Stimulated activated CD8-positive, alpha-beta memory T cell treated with anti-CD3 and anti-CD28 coated beads, Interleukin-2, amount 100 ng/mL, for 48 hours (primary cell): ENCODE measurements at regions not wholly inside any gene's neighbourhood (a gene's known extent, or its start where the extent isn't known, plus 50 kb on each side); places are given as distances from the start of the nearest gene placed in this dataset.

ENCODE experiments used
- DNase-seq, 2 donors: peaks; one replicate each; pipeline ENCODE4 v3.0.0-alpha.2; 2020; ENCODE audit warnings: low read depth in 2 of 2

GRCh38 chr9:91157883-91158282 lies 203.8 kb downstream of the AUH start:
- DNase-seq: no peak

GRCh38 chr9:91158286-91158685 lies 203.4 kb downstream of the AUH start:
- DNase-seq: no peak

GRCh38 chr9:91158946-91159345 lies 202.8 kb downstream of the AUH start:
- DNase-seq: no peak

GRCh38 chr9:91159664-91160121 lies 202.0 kb downstream of the AUH start:
- DNase-seq: no peak

- no peak for DNase-seq
These were observed 201.5 kb downstream of the AUH start for GRCh38 chr9:91160181-91160580.

GRCh38 chr9:91160599-91161464 lies 200.9 kb downstream of the AUH start:
- DNase-seq: no peak

- no peak for DNase-seq
These were observed 200.0 kb downstream of the AUH start for GRCh38 chr9:91161465-91162300.

- no peak for DNase-seq
These were observed 199.4 kb downstream of the AUH start for GRCh38 chr9:91162311-91162710.

- DNase-seq: peak; percentile 73 to 80
These were observed 198.8 kb downstream of the AUH start for GRCh38 chr9:91162784-91163443.

- no peak for DNase-seq
These were observed 198.3 kb downstream of the AUH start for GRCh38 chr9:91163444-91163772.

- DNase-seq: no peak
These were observed 197.8 kb downstream of the AUH start for GRCh38 chr9:91163773-91164471.
